ENCODE measurements at regions not wholly inside any gene's neighbourhood (a gene's known extent, or its start where the extent isn't known, plus 50 kb on each side); places are given as distances from the start of the nearest gene placed in this dataset.

DNA sequence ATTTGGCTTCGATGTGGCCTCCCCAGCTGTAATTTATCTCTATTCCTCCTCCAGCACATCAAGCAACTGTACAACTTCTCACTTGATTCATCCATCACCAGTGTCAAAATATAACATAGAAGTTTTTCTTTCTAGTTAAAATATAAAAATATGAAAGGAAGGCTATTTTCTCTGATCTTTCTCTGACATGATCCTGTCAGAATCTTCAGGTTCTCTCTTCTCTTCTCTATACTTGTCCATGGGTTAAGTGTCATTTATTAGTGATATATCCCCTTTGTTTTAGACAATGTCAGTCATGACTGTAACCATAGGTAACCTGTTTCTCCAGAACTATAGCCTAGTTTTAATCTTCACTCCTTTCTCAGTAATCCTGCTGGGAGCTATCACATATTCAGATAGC is 132.5 kb upstream of the G2E3 start:
- H3K4me1 ChIP-seq (ENCODE audit: insufficient read depth, low read length): peaks cover 4% of the 10 kb centered on the region; the same call in 1 of the 2 replicates
- H3K27ac ChIP-seq (ENCODE audit: low read length): no peak overlapping the region
- no peaks in the 10 kb centered on the region for H3K36me3 ChIP-seq (ENCODE audit: insufficient read depth, low read depth, low read length)
- H3K9ac ChIP-seq (ENCODE audit: low read depth, low read length): no peak overlapping the region
- no peak overlapping the region for H3K4me3 ChIP-seq (ENCODE audit: low read length)
- H3K9me3 ChIP-seq (ENCODE audit: insufficient read depth, low read depth, low read length): no peaks in the 10 kb centered on the region; the same call in 1 of the 2 replicates
- no peaks in the 10 kb centered on the region for H3K27me3 ChIP-seq (ENCODE audit: insufficient read depth, low read length)

GRCh38 chr14:30427401-30427800 is 131.6 kb upstream of the G2E3 start:
- Histone ChIP-seq H3K4me1 (ENCODE audit: insufficient read depth, low read length) (no peaks in the 10 kb centered on the region; the same call in 1 of the 2 replicates), H3K27me3 (ENCODE audit: insufficient read depth, low read length) (no peaks in the 10 kb centered on the region), H3K4me3 (ENCODE audit: low read length) (no peak overlapping the region), H3K36me3 (ENCODE audit: insufficient read depth, low read depth, low read length) (no peaks in the 10 kb centered on the region), H3K9ac (ENCODE audit: low read depth, low read length) (no peak overlapping the region), H3K9me3 (ENCODE audit: insufficient read depth, low read depth, low read length) (no peaks in the 10 kb centered on the region; the same call in 1 of the 2 replicates), H3K27ac (ENCODE audit: low read length) (no peak overlapping the region)

DNA sequence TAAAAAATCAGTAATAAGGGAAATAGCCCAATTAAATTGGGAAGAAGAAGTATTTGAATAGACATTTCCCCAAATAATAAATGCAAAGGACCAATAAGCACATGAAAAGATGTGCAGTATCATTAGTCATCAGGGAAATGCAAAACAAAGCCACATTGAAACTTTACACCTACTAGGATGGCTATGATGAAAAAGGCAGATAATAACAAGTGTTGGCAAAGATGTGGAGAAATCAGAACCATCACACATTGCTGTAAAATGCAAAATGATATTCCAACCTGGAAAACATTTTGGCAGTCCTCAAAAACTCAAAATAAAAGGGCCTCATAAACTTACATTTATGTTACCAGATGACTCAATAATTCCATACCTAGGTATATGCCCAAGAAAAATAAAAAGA is 131.1 kb upstream of the G2E3 start:
- H3K36me3 ChIP-seq (ENCODE audit: insufficient read depth, low read depth, low read length): no peaks in the 10 kb centered on the region
- no peaks in the 10 kb centered on the region; the same call in 1 of the 2 replicates for H3K9me3 ChIP-seq (ENCODE audit: insufficient read depth, low read depth, low read length)
- no peak overlapping the region for H3K9ac ChIP-seq (ENCODE audit: low read depth, low read length)
- no peak overlapping the region for H3K4me3 ChIP-seq (ENCODE audit: low read length)
- no peaks in the 10 kb centered on the region for H3K27me3 ChIP-seq (ENCODE audit: insufficient read depth, low read length)
- H3K4me1 ChIP-seq (ENCODE audit: insufficient read depth, low read length): peaks cover 1% of the 10 kb centered on the region; the same call in 1 of the 2 replicates
- H3K27ac ChIP-seq (ENCODE audit: low read length): no peak overlapping the region

DNA sequence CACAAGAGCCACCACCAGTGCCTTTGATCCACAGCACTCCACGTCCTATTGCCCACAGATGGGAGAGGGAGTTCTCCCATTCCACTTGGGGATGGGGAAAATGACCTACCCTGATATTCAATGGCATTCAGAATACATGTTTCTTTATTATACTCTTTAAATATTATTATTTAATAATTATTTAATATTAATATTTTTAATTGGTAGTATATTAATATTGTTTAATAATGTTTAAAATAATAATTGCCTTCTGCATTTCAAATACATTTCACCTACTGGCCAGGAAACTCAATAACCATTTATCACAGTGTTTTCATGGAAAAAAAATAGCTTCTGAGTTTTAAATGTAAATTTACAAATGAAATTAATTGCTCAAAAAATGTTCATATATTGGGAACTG is 127.4 kb upstream of the G2E3 start:
- H3K27ac ChIP-seq (ENCODE audit: low read length): no peak overlapping the region
- no peaks in the 10 kb centered on the region for H3K36me3 ChIP-seq (ENCODE audit: insufficient read depth, low read depth, low read length)
- H3K9ac ChIP-seq (ENCODE audit: low read depth, low read length): no peak overlapping the region
- no peaks in the 10 kb centered on the region; the same call in 1 of the 2 replicates for H3K9me3 ChIP-seq (ENCODE audit: insufficient read depth, low read depth, low read length)
- H3K4me1 ChIP-seq (ENCODE audit: insufficient read depth, low read length): peaks cover 9% of the 10 kb centered on the region; the same call in 1 of the 2 replicates
- H3K27me3 ChIP-seq (ENCODE audit: insufficient read depth, low read length): no peaks in the 10 kb centered on the region
- no peak overlapping the region for H3K4me3 ChIP-seq (ENCODE audit: low read length)

DNA sequence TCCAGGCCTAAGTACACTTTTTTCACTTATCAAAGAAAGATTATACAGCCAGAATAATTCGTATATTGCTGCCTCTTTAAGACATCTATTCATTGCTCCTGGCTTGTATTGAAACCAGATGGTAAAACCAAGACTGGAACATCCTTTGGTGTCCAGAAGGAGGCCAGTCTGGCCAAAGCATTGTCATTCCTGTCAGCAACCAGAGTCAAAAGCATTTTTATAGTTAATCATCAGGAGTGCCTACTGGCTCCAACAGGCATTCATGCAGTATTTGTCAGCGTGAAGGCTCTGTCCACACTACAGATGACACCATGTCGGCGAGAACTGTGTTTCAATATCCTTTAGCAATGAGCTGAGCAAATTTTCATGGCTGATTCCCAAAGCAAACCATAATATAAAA is 118.0 kb upstream of the G2E3 start:
- no peak overlapping the region for H3K27ac ChIP-seq (ENCODE audit: low read length)
- H3K9ac ChIP-seq (ENCODE audit: low read depth, low read length): no peak overlapping the region
- H3K4me1 ChIP-seq (ENCODE audit: insufficient read depth, low read length): peaks cover 6% of the 10 kb centered on the region; the same call in 1 of the 2 replicates
- H3K36me3 ChIP-seq (ENCODE audit: insufficient read depth, low read depth, low read length): no peaks in the 10 kb centered on the region
- no peaks in the 10 kb centered on the region for H3K9me3 ChIP-seq (ENCODE audit: insufficient read depth, low read depth, low read length)
- H3K4me3 ChIP-seq (ENCODE audit: low read length): no peak overlapping the region
- no peaks in the 10 kb centered on the region for H3K27me3 ChIP-seq (ENCODE audit: insufficient read depth, low read length)

- Histone ChIP-seq H3K4me3 (ENCODE audit: low read length) (no peak overlapping the region), H3K27me3 (ENCODE audit: insufficient read depth, low read length) (no peaks in the 10 kb centered on the region), H3K9ac (ENCODE audit: low read depth, low read length) (no peak overlapping the region), H3K27ac (ENCODE audit: low read length) (no peak overlapping the region), H3K4me1 (ENCODE audit: insufficient read depth, low read length) (peaks cover 3% of the 10 kb centered on the region; the same call in 1 of the 2 replicates), H3K9me3 (ENCODE audit: insufficient read depth, low read depth, low read length) (no peaks in the 10 kb centered on the region), H3K36me3 (ENCODE audit: insufficient read depth, low read depth, low read length) (no peaks in the 10 kb centered on the region)
These were observed 115.5 kb upstream of the G2E3 start for GRCh38 chr14:30443368-30444007.

- Histone ChIP-seq H3K4me1 (ENCODE audit: insufficient read depth, low read length) (peaks cover 3% of the 10 kb centered on the region; the same call in 1 of the 2 replicates), H3K4me3 (ENCODE audit: low read length) (no peak overlapping the region), H3K27me3 (ENCODE audit: insufficient read depth, low read length) (no peaks in the 10 kb centered on the region), H3K9ac (ENCODE audit: low read depth, low read length) (no peak overlapping the region), H3K36me3 (ENCODE audit: insufficient read depth, low read depth, low read length) (no peaks in the 10 kb centered on the region), H3K27ac (ENCODE audit: low read length) (no peak overlapping the region), H3K9me3 (ENCODE audit: insufficient read depth, low read depth, low read length) (no peaks in the 10 kb centered on the region)
These were observed 114.5 kb upstream of the G2E3 start for GRCh38 chr14:30444451-30444850.

DNA sequence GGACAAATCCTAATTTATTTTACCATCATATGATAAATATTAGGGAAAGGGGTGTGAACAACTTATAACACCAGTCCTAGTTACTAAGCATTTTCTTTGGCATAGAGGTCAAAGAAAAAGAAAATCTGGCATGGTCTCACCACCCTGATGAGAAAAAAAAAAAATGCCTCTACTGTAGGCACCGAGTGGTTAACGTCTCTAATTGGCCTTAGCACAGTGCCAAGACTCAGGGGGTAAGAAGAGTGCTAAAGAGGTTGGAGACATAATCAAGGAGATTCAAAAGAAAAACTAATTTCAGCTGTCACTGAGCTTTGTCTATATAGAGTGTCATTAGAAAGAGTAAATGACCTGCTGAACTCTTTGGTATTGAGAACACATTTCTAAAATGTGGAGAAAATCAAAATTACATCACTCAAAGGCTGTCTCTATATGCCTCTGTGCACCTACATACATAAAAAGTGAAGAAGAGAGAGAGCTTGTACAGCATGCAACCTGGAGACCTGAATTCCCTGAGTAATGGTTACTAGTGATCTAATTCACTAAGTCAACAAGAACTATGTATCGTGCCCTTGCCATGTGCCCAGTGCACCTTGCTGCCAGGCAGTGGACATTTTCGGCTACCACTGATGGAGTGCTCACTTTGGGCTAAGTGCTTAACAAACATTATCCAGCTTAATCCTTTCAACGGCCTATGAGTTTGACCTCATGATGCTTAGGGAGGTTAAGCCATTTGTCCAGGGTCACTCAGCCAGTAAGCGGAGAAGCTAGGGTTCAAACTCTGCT is 113.8 kb upstream of the G2E3 start:
- peaks cover 3% of the 10 kb centered on the region; the same call in 1 of the 2 replicates for H3K4me1 ChIP-seq (ENCODE audit: insufficient read depth, low read length)
- H3K36me3 ChIP-seq (ENCODE audit: insufficient read depth, low read depth, low read length): no peaks in the 10 kb centered on the region
- H3K4me3 ChIP-seq (ENCODE audit: low read length): no peak overlapping the region
- H3K27me3 ChIP-seq (ENCODE audit: insufficient read depth, low read length): no peaks in the 10 kb centered on the region
- H3K9ac ChIP-seq (ENCODE audit: low read depth, low read length): no peak overlapping the region
- H3K9me3 ChIP-seq (ENCODE audit: insufficient read depth, low read depth, low read length): no peaks in the 10 kb centered on the region
- H3K27ac ChIP-seq (ENCODE audit: low read length): no peak overlapping the region

DNA sequence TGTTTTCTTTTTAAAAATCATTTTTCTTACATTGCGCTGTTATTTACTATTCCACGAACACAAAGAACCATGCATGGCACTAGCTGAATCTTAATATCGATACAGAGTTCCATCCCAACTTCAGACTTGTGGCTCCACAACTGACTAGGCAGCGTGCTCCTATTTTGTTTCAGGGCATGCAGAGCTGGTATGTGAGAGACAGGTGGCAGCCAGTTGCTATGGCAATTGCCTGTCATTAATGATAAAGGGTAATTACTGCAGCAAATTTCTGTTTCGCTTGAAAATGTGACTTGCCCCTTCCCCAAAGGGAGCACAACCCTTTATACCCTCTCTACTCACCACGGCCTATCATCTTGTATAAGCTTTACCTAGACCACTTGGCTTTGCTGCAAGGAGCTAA is 113.1 kb upstream of the G2E3 start:
- H3K27me3 ChIP-seq (ENCODE audit: insufficient read depth, low read length): no peaks in the 10 kb centered on the region
- H3K4me1 ChIP-seq (ENCODE audit: insufficient read depth, low read length): peaks cover 3% of the 10 kb centered on the region; the same call in 1 of the 2 replicates
- no peaks in the 10 kb centered on the region for H3K36me3 ChIP-seq (ENCODE audit: insufficient read depth, low read depth, low read length)
- H3K4me3 ChIP-seq (ENCODE audit: low read length): no peak overlapping the region
- H3K9me3 ChIP-seq (ENCODE audit: insufficient read depth, low read depth, low read length): no peaks in the 10 kb centered on the region
- H3K27ac ChIP-seq (ENCODE audit: low read length): no peak overlapping the region
- H3K9ac ChIP-seq (ENCODE audit: low read depth, low read length): no peak overlapping the region

DNA sequence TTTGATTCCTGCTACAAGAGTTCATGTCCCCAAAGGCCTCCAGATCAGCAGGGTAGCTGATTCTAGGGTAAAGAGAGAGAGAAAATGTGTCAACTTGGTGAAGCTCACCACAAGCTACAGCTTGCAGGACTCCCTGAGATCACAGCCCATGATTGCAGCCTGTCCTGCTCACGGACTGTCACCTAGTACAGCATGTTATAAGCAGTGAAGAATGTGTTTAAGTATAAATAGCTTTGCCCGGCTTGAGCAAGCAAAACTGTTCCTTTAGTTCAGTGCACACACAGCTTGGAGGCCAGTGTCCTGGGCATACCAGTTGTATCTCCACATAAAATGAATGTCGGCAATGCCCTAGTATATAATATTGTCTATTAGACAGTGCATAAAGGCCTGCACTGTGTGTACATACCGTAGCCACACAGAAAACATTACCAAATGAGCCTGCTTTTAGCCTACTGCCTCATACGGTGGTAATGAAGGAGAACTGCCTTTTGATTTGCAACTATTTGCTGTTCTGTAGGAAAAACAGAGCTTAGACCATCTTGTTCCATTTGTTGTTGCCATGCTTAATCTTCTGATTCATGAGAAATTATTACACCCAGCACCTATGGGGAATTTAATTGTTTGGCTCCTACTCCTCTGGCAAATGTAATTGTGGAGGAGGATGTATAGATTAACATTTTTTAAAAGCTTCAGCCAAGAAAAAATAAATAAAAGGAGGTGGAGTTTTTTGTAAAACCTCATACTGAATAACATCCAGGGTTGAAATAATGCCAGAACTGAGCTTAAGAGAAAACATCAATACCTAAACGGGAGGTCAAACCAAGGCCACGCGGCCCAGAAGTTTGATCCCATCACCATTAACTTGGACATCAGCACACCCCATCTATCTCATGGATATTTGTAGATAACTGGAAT is 108.1 kb upstream of the G2E3 start:
- no peaks in the 10 kb centered on the region for H3K9me3 ChIP-seq (ENCODE audit: insufficient read depth, low read depth, low read length)
- H3K27me3 ChIP-seq (ENCODE audit: insufficient read depth, low read length): no peaks in the 10 kb centered on the region
- no peaks in the 10 kb centered on the region for H3K36me3 ChIP-seq (ENCODE audit: insufficient read depth, low read depth, low read length)
- H3K27ac ChIP-seq (ENCODE audit: low read length): no peak overlapping the region
- H3K9ac ChIP-seq (ENCODE audit: low read depth, low read length): no peak overlapping the region
- H3K4me1 ChIP-seq (ENCODE audit: insufficient read depth, low read length): peaks cover 3% of the 10 kb centered on the region; the same call in 1 of the 2 replicates
- no peak overlapping the region for H3K4me3 ChIP-seq (ENCODE audit: low read length)

GRCh38 chr14:30456296-30456695 is 102.7 kb upstream of the G2E3 start:
- H3K9ac ChIP-seq (ENCODE audit: low read depth, low read length): no peak overlapping the region
- H3K27ac ChIP-seq (ENCODE audit: low read length): no peak overlapping the region
- no peaks in the 10 kb centered on the region for H3K36me3 ChIP-seq (ENCODE audit: insufficient read depth, low read depth, low read length)
- no peak overlapping the region for H3K4me3 ChIP-seq (ENCODE audit: low read length)
- H3K27me3 ChIP-seq (ENCODE audit: insufficient read depth, low read length): no peaks in the 10 kb centered on the region
- no peaks in the 10 kb centered on the region for H3K4me1 ChIP-seq (ENCODE audit: insufficient read depth, low read length)
- H3K9me3 ChIP-seq (ENCODE audit: insufficient read depth, low read depth, low read length): no peaks in the 10 kb centered on the region

Data from iPS-20b (cell line).